ENCODE measurements at regions not wholly inside any gene's neighbourhood (a gene's known extent, or its start where the extent isn't known, plus 50 kb on each side); places are given as distances from the start of the nearest gene placed in this dataset.

- TF ChIP-seq CTCF (IDR thresholded peaks at IDR 0.05; ENCODE audit: low read depth, low read length, poor library complexity, severe bottlenecking) (no peak), EZH2phosphoT487 (IDR thresholded peaks at IDR 0.05; ENCODE audit: borderline replicate concordance, low read length) (no peak)
Measured at GRCh38 chr13:58989556-58989955, 1174.2 kb downstream of the DIAPH3 start.

Data from DOHH2 (cell line).